ENCODE measurements at regions not wholly inside any gene's neighbourhood (a gene's known extent, or its start where the extent isn't known, plus 50 kb on each side); places are given as distances from the start of the nearest gene placed in this dataset.

DNA sequence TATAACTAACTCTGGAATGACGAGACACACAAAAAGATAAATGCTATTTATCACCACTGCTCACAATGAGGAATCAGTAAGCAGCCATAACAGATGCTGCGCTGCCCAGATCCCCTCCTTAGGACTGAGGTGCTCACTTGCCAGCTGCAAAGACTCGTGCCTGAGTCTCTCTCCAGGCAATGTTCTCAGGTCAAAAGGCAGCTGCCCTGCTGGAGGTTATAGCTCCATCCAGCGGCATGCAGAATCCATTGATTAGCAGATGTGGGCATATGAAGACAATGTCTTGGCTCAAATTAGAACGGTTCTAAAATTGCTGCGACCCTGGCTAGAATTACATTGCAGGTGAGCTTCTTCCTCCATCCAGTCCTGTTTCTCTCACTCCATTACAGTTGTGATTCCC is 328.2 kb upstream of the CHRM3 start:
- Histone ChIP-seq H3K4me3 (ENCODE audit: low read depth, low read length) (no peak overlapping the region), H3K36me3 (ENCODE audit: control insufficient read depth, insufficient read depth, low read length) (no peaks in the 10 kb centered on the region), H3K9me3 (no peaks in the 10 kb centered on the region), H3K27me3 (replicated peaks; ENCODE audit: control insufficient read depth, insufficient read depth, low read length) (no peaks in the 10 kb centered on the region), H3K4me1 (no peaks in the 10 kb centered on the region)
- TF ChIP-seq, protein P1, sequence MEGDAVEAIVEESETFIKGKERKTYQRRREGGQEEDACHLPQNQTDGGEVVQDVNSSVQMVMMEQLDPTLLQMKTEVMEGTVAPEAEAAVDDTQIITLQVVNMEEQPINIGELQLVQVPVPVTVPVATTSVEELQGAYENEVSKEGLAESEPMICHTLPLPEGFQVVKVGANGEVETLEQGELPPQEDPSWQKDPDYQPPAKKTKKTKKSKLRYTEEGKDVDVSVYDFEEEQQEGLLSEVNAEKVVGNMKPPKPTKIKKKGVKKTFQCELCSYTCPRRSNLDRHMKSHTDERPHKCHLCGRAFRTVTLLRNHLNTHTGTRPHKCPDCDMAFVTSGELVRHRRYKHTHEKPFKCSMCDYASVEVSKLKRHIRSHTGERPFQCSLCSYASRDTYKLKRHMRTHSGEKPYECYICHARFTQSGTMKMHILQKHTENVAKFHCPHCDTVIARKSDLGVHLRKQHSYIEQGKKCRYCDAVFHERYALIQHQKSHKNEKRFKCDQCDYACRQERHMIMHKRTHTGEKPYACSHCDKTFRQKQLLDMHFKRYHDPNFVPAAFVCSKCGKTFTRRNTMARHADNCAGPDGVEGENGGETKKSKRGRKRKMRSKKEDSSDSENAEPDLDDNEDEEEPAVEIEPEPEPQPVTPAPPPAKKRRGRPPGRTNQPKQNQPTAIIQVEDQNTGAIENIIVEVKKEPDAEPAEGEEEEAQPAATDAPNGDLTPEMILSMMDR (IDR thresholded peaks at IDR 0.05; ENCODE audit: insufficient read depth in 1 of 2, low read depth in 1 of 2, low read length in 1 of 2, severe bottlenecking in 1 of 2, unreplicated experiment in 1 of 2): no peak
- H3K36me3 Mint-ChIP-seq (ENCODE audit: insufficient read depth, unreplicated experiment): no peaks in the 10 kb centered on the region
- peaks cover 10% of the 10 kb centered on the region for H3K9me3 Mint-ChIP-seq (ENCODE audit: unreplicated experiment)
- CTCF ChIA-PET: no interaction called here
- no peak for DNase-seq
- no peak overlapping the region for H3K4me3 Mint-ChIP-seq (ENCODE audit: unreplicated experiment)
- H3K27ac Mint-ChIP-seq (ENCODE audit: unreplicated experiment): no peak overlapping the region
- intact Hi-C loops (cut with micrococcal nuclease; ENCODE audit: unreplicated experiment): no loop called here
- no peaks in the 10 kb centered on the region for H3K27me3 Mint-ChIP-seq (ENCODE audit: insufficient read depth, unreplicated experiment)
- BruUV-seq (replicated peaks): no TSS peak
- POLR2A ChIA-PET: no interaction called here
- no peaks in the 10 kb centered on the region for H3K4me1 Mint-ChIP-seq (ENCODE audit: low read depth, unreplicated experiment)

DNA sequence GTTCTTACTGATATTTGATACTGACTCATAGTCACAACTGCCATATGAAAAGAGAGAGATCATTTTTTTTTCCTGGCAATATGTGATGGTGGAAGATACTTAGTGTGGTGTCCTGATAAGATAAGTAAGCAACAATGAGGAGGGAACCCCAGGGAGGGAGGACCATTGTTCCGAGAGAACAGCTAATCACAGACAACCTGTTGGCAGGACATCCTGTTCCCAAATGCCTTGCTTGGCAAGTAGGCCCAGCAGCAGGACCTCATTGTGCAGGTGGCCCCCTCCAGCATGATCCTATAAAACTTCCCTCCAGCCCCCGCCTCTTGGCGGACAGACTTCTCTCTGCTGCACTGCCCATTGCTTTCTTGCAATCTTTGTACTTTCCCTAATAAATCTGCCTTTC is 329.4 kb upstream of the CHRM3 start:
- Mint-ChIP-seq H3K4me3 (ENCODE audit: unreplicated experiment) (no peak overlapping the region), H3K9me3 (ENCODE audit: unreplicated experiment) (peaks cover 10% of the 10 kb centered on the region), H3K4me1 (ENCODE audit: low read depth, unreplicated experiment) (no peaks in the 10 kb centered on the region), H3K36me3 (ENCODE audit: insufficient read depth, unreplicated experiment) (no peaks in the 10 kb centered on the region), H3K27me3 (ENCODE audit: insufficient read depth, unreplicated experiment) (no peaks in the 10 kb centered on the region), H3K27ac (ENCODE audit: unreplicated experiment) (no peak overlapping the region)
- H3K4me3 ChIP-seq (ENCODE audit: low read depth, low read length): no peak overlapping the region
- TF ChIP-seq, protein P1 (IDR thresholded peaks at IDR 0.05; ENCODE audit: insufficient read depth in 1 of 2, low read depth in 1 of 2, low read length in 1 of 2, severe bottlenecking in 1 of 2, unreplicated experiment in 1 of 2): no peak
- no peaks in the 10 kb centered on the region for H3K4me1 ChIP-seq
- H3K27me3 ChIP-seq (replicated peaks; ENCODE audit: control insufficient read depth, insufficient read depth, low read length): no peaks in the 10 kb centered on the region
- POLR2A ChIA-PET: no interaction called here
- no TSS peak for BruUV-seq (replicated peaks)
- no peaks in the 10 kb centered on the region for H3K9me3 ChIP-seq
- no peak for DNase-seq
- CTCF ChIA-PET: no interaction called here
- intact Hi-C loops (cut with micrococcal nuclease; ENCODE audit: unreplicated experiment): no loop called here
- no peaks in the 10 kb centered on the region for H3K36me3 ChIP-seq (ENCODE audit: control insufficient read depth, insufficient read depth, low read length)

DNA sequence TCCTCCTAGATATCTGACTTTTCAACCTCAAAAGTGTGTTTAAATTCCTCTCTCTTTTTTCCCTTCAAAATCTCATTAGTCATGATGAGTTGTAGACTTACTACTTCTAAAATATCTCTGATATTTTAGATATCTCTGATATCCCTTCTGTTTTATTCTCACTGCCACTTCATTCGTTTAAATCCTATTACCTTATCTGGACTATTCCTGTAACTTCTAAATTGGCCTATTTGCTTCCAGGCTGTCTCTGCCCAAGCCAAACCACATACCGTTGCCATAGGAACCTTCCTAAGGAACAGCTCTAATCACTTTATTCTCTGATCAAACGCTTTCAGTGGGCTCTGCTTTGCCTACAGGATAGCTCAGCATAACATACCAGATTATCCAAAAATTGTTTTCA is 333.1 kb upstream of the CHRM3 start:
- POLR2A ChIA-PET: no interaction called here
- Histone ChIP-seq H3K36me3 (ENCODE audit: control insufficient read depth, insufficient read depth, low read length) (no peaks in the 10 kb centered on the region), H3K4me3 (ENCODE audit: low read depth, low read length) (no peak overlapping the region), H3K9me3 (no peaks in the 10 kb centered on the region), H3K27me3 (replicated peaks; ENCODE audit: control insufficient read depth, insufficient read depth, low read length) (no peaks in the 10 kb centered on the region), H3K4me1 (no peaks in the 10 kb centered on the region)
- TF ChIP-seq, protein P1 (IDR thresholded peaks at IDR 0.05; ENCODE audit: insufficient read depth in 1 of 2, low read depth in 1 of 2, low read length in 1 of 2, severe bottlenecking in 1 of 2, unreplicated experiment in 1 of 2): no peak
- no peak overlapping the region for H3K4me3 Mint-ChIP-seq (ENCODE audit: unreplicated experiment)
- no peaks in the 10 kb centered on the region for H3K27me3 Mint-ChIP-seq (ENCODE audit: insufficient read depth, unreplicated experiment)
- intact Hi-C loops (cut with micrococcal nuclease; ENCODE audit: unreplicated experiment): no loop called here
- no TSS peak for BruUV-seq (replicated peaks)
- CTCF ChIA-PET: no interaction called here
- H3K9me3 Mint-ChIP-seq (ENCODE audit: unreplicated experiment): peaks cover 10% of the 10 kb centered on the region
- H3K27ac Mint-ChIP-seq (ENCODE audit: unreplicated experiment): no peak overlapping the region
- H3K36me3 Mint-ChIP-seq (ENCODE audit: insufficient read depth, unreplicated experiment): no peaks in the 10 kb centered on the region
- DNase-seq: no peak
- H3K4me1 Mint-ChIP-seq (ENCODE audit: low read depth, unreplicated experiment): no peaks in the 10 kb centered on the region

Measured in Caco-2 (cell line).